GM19397 (cell line): ENCODE measurements at regions not wholly inside any gene's neighbourhood (a gene's known extent, or its start where the extent isn't known, plus 50 kb on each side); places are given as distances from the start of the nearest gene placed in this dataset.

Source experiments
- ATAC-seq: cut with Tn5 transposase; IDR thresholded peaks from one replicate; pipeline ENCODE4 v1.9.1; 2021; ENCODE audit warnings: mild to moderate bottlenecking, moderate library complexity; ENCODE audit not compliant: unreplicated experiment

DNA sequence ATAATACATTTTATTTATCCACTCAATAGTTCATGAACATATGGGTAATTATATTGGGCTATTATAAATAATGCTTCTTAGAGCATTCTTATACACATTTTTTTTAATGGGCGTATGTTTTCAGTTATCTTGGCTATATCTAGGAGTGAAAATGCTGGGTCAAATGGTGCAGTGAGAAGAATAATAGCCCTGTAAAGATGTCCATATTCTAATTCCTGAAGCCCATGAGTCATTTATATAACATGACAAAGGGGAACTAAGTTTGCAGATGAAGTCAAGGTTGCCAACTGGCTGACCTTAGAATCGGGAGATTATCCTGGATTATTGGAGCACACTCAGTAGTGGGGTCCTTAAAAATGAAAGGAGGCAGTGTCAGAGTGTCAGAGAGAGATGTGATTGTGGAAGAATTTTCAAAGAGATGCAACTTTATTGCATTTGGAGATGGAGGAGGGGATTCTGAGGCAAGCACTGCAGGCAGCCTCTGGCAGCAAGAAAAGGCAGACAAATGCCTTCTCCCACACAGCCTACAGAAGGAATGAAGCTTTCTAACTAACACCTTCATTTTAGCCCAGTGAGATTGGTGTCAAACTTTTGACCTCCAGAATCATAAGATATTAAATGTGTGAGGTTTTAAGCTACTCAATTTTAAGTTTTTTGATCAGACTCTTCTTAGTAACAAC is 106.1 kb upstream of the HS3ST1 start:
- ATAC-seq, result no peak

GRCh38 chr4:11532138-11532537 is 103.4 kb upstream of the HS3ST1 start:
- no peak for ATAC-seq

DNA sequence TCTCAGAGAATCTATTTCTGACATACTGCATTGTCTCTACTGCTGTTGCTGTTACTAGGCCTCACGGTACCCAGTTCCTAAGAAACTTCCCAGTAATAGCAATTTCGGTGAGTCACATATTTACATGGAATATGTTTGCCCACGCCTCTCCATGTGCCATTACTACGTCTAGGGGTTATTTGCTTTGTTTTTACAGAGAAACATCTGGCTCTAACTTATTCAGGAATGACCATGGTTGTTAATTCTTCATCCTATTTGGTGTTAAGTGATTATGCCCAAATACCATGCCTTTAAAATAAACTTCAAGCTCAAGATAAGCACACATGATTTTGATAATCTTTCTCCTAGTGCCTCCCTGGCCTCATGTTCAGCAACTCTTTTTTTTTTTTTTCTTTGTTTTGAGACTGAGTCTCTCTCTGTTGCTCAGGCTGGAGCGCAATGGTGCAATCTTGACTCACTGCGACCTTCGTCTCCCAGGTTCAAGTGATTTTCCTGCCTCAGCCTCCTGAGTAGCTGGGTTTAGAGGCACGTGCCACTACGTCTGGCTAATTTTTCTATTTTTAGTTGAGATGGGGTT is 101.0 kb upstream of the HS3ST1 start:
- ATAC-seq, result no peak

DNA sequence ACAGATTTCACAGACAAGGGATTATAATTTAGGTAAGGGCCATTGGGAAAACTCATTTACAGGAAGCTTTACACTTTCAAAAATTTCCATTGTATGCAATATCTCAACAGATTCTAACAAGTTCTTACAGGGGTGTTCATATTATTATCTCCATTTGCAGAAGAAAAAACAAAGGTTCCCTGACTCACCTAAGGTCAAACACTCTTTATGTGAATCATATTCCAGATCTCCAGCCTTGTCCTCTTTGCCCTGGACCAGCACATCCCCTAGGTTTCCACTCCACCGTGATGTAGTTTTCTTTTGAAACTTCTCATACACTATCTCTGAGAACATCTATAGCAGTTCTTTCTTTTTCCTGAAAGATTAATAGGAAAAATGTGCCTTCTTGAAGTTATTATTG is 96.4 kb upstream of the HS3ST1 start:
- ATAC-seq, result no peak

DNA sequence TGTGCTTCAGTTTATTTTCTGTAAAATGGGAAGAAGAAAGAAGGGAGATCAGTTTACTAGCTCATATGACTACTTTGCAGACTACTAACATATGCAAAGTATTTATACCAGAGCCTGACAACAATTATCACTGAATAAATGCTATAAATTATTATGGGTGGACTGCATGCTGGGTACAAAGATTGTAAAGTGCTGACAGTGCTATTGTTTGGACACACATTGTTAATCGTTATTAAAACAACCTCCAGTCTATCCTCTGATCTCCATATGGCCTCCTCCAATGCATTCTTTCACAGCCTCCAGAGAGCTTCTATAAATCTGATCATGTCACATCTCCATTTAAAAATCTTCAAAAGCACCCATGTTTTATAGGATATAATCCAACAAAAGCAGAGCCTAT is 90.1 kb upstream of the HS3ST1 start:
- ATAC-seq, result no peak

DNA sequence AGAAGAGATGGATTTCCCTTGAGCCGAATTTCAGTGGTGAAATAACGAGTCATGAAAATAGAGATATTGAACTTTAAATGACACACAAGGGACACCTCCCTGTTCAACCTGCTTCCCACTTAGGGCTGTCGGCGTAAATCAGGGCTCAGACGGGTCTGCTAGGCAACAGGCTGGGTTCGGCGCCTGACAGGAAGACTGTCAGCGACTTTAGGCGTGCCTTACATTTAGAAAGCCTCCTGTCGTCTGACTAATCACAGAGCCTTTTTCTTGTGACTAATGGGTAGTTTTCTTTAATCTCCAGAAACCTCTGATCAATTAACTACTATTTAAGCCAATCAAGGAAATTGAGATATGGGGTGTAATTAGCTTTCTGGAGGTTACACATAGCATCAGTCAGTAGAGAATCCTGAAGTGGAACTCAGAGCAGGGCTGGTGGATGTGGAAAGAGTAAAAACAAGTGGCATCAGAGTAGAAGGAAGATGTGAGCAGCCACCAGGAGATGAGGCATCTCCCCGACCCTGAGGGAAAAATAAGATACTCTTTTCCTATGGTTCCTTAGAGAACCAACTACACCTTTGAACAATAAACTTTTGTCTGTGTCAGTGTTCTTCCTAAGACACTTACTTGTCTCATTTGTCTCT is 86.2 kb upstream of the HS3ST1 start:
- ATAC-seq, result no peak

GRCh38 chr4:11514003-11514402 is 85.3 kb upstream of the HS3ST1 start:
- no peak for ATAC-seq

DNA sequence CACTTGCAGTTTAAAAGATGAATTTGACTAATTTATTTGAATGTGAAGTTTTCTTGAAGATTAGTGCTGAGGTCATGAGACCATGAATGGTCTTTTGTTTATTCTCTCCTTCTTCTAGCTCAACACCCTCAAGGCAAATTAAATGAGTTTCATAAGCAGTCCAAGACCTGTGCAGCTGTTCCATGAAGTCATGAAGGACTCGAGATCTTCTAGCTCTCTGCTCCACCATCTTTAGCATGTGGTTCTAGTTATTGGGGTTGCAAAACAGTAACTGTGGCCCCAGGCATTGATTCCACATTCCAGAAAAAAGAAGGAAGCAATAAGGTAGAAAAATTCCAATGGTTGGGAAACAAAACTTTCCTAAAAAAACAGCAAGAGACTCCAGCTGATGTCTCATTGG is 84.2 kb upstream of the HS3ST1 start:
- ATAC-seq, result no peak

- ATAC-seq, result no peak
These were observed 82.6 kb upstream of the HS3ST1 start for GRCh38 chr4:11511321-11511720.

DNA sequence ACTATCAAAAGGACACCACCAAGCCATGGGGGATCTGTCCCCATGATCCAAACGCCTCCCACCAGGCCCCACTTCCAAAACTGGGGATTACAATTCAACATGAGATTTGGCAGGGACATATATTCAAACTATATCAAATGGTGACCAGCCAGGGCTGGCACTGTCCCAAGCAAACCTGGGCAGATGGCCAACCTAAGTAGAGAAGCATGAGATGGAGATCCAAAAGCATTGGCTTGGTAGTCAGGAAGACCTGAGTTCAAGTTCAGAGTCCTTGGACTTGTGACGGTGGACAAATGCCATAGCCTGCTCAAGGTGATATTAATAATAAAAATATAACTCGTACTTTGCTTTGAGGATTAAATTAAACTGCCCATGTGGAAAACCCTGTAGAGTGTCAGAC is 79.2 kb upstream of the HS3ST1 start:
- no peak for ATAC-seq

GRCh38 chr4:11506194-11506593 is 77.5 kb upstream of the HS3ST1 start:
- no peak for ATAC-seq

GRCh38 chr4:11505221-11505971 is 76.7 kb upstream of the HS3ST1 start:
- ATAC-seq, result no peak

GRCh38 chr4:11503166-11503565 is 74.5 kb upstream of the HS3ST1 start:
- no peak for ATAC-seq

GRCh38 chr4:11497972-11498371 is 69.3 kb upstream of the HS3ST1 start:
- ATAC-seq, result no peak

DNA sequence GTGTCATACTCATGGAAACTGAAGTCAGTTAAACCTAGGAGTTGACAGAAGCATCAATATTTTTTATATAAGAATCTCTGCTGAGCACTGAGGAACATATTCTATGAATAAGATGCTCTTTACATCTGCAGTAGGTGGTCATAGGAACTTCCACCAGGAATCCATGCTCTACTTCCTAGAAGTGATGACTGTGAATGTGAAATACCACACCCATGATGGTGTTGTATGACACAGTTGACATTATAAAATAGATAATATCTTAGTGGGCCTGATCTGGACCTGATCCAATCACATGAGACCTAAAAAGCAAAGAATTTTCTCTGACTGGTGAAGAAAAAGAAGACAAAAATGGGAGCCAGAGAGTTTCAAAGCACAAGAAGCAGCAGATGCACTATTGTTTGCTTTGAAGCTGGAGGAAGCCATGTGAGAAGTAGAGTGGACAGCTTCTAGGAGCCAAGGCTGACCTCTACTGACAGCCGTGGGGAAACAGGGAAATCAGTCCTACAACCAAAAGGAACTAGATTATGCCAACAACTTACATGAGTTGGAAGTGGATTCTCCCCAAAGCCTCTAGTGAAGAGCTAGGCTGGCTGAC is 68.6 kb upstream of the HS3ST1 start:
- no peak for ATAC-seq

- no peak for ATAC-seq
These were observed 67.7 kb upstream of the HS3ST1 start for GRCh38 chr4:11496351-11496829.

DNA sequence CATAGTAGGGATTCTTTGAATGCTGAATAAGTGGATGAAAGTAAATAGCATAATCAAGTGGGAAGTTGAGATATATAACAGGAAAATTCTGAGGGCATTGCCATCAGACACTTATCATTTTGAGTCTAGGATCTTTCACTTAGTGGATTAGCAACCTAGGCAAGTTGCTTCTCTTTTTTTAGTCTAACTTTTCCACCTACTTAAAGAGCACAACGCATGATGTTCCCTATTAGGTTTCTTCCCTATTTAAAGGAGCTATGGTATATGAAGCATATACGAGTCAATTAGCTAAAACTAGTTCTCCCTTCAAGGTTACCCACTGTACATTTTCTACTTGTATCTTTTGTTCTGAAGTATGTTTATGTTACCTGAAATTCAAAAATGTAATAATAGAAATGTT is 67.1 kb upstream of the HS3ST1 start:
- ATAC-seq, result no peak

- ATAC-seq, result no peak
These were observed 66.6 kb upstream of the HS3ST1 start for GRCh38 chr4:11495291-11495690.

DNA sequence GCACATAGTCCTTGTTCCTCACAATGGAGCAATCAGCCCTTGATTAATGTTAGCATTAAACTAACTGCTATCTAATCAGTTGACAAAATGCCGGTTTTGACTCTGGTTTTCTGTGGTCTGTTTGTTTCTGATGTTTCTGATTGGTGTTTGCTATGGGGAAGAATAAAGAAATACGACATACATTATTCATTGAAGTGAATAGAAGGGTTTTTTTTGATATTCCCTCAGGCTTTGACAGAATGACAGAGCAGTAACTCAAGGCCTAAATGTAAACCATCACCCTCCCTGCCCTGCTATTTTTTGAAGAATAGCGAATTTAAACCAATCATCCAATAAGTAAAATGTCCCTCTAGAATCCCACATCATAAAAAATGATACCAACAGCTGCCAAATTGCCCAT is 65.5 kb upstream of the HS3ST1 start:
- ATAC-seq, result no peak

DNA sequence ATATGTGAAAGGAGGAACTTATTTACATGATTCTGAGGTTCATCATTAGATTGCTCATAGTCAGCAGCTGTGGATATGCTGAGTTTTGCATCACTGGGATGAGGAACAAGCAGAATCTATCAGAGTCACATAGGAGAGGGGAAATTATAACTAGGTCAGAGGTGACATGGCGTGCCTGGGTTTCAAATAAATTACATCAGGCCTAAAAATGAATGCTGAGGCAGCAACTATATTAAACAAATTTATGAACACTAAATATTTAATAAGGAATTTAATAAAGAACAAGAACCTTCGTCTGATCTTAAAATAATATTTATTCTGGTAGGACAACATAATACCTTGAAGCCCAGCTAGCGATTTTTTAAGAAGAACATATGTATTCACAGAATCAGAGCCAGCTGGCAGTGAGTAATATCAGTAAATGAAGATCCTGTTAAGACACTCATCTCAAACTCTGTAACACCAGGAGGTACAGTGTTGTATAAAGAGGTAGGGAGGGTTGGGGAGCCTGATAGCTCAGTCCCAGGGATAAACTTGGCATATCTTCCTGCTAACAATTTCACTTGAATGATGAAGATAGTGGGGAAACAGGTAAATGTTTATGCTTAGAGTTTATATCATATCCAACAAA is 60.9 kb upstream of the HS3ST1 start:
- ATAC-seq, result no peak
